SU-DHL-6 (cell line): ENCODE measurements at regions not wholly inside any gene's neighbourhood (a gene's known extent, or its start where the extent isn't known, plus 50 kb on each side); places are given as distances from the start of the nearest gene placed in this dataset.

ENCODE experiments used
- H2AFZ ChIP-seq: fragments of 200-600 bp; sonication (generic); 2 replicates; pipeline ENCODE4 v1.6.1; 2014; ENCODE audit warnings: low read depth, mild to moderate bottlenecking, moderate library complexity, mixed read lengths, antibody characterized with exemption, low read length; ENCODE audit not compliant: severe bottlenecking
- H3F3A ChIP-seq: fragments of 200-600 bp; shearing (Covaris generic); 2 replicates; pipeline ENCODE4 v1.6.0; 2016; ENCODE audit warnings: antibody characterized with exemption, mild to moderate bottlenecking; ENCODE audit not compliant: insufficient read depth
- H3K27ac ChIP-seq: fragments of 200-600 bp; sonication (generic); 2 replicates; pipeline ENCODE4 v1.5.1; 2016; ENCODE audit warnings: low read depth, mild to moderate bottlenecking, low read length, moderate library complexity, mixed read lengths
- H3K27me3 ChIP-seq: fragments of 200-600 bp; sonication (generic), shearing (Covaris generic); 2 replicates; pipeline ENCODE4 v1.6.0; 2014; ENCODE audit warnings: mild to moderate bottlenecking, low read length
- H3K36me3 ChIP-seq: fragments of 200-600 bp; sonication (generic); 2 replicates; pipeline ENCODE4 v1.6.1; 2014; ENCODE audit warnings: mild to moderate bottlenecking, low read length, mixed read lengths
- H3K4me2 ChIP-seq: fragments of 300-600, 200-600 bp; shearing (Covaris generic), sonication (generic); 2 replicates; pipeline ENCODE4 v1.6.0; 2014; ENCODE audit warnings: low read length, low read depth, mild to moderate bottlenecking; ENCODE audit not compliant: poor library complexity, severe bottlenecking
- H3K4me3 ChIP-seq: fragments of 200-600 bp; sonication (generic); 2 replicates; pipeline ENCODE4 v1.5.1; 2014; ENCODE audit warnings: antibody characterized with exemption, low read length, mild to moderate bottlenecking, mixed read lengths; ENCODE audit not compliant: insufficient read depth, poor library complexity, severe bottlenecking
- H3K79me2 ChIP-seq: fragments of 200-600 bp; sonication (generic); 2 replicates; pipeline ENCODE4 v1.6.1; 2014; ENCODE audit warnings: mild to moderate bottlenecking, low read length, moderate library complexity; ENCODE audit not compliant: insufficient read depth
- H3K9ac ChIP-seq: fragments of 200-600 bp; sonication (generic); 2 replicates; pipeline ENCODE4 v1.7.0; 2014; ENCODE audit warnings: mild to moderate bottlenecking, low read length
- H3K9me2 ChIP-seq: fragments of 200-600 bp; sonication (generic); replicated peaks from 2 replicates; pipeline ENCODE4 v1.6.1; 2014; ENCODE audit warnings: low read length; ENCODE audit not compliant: insufficient read depth
- H3K9me3 ChIP-seq: fragments of 200-600 bp; sonication (generic); 2 replicates; pipeline ENCODE4 v1.6.1; 2014; ENCODE audit warnings: low read length, mixed read lengths; ENCODE audit not compliant: insufficient read depth
- H4K20me1 ChIP-seq: fragments of 200-600 bp; sonication (generic); 2 replicates; pipeline ENCODE4 v1.6.1; 2014; ENCODE audit warnings: low read depth, mild to moderate bottlenecking, antibody characterized with exemption, low read length, moderate library complexity, mixed read lengths
- EZH2phosphoT487 ChIP-seq: fragments of 200-600 bp; sonication (generic), shearing (Covaris generic); conservative IDR thresholded peaks from 2 replicates; pipeline ENCODE4 v1.6.1; 2018; ENCODE audit warnings: mild to moderate bottlenecking, antibody characterized with exemption, low read length, moderate library complexity, mixed read lengths
- TF ChIP-seq, protein P1 (sequence below): fragments of 200-600 bp; sonication (generic); IDR thresholded peaks from one replicate; pipeline ENCODE4 v1.5.1; 2017; ENCODE audit warnings: antibody characterized with exemption, mild to moderate bottlenecking, low read length, moderate library complexity; ENCODE audit not compliant: insufficient read depth, poor library complexity, severe bottlenecking

- Histone ChIP-seq H3K27me3 (no peaks in the 10 kb centered on the region), H4K20me1 (no peaks in the 10 kb centered on the region), H2AFZ (no peak overlapping the region), H3F3A (no peaks in the 10 kb centered on the region), H3K9me2 (no peaks in the 10 kb centered on the region), H3K27ac (no peak overlapping the region), H3K79me2 (no peaks in the 10 kb centered on the region), H3K4me2 (no peak overlapping the region), H3K9ac (no peak overlapping the region), H3K4me3 (no peak overlapping the region), H3K9me3 (no peaks in the 10 kb centered on the region), H3K36me3 (no peaks in the 10 kb centered on the region)
- TF ChIP-seq, protein P1, sequence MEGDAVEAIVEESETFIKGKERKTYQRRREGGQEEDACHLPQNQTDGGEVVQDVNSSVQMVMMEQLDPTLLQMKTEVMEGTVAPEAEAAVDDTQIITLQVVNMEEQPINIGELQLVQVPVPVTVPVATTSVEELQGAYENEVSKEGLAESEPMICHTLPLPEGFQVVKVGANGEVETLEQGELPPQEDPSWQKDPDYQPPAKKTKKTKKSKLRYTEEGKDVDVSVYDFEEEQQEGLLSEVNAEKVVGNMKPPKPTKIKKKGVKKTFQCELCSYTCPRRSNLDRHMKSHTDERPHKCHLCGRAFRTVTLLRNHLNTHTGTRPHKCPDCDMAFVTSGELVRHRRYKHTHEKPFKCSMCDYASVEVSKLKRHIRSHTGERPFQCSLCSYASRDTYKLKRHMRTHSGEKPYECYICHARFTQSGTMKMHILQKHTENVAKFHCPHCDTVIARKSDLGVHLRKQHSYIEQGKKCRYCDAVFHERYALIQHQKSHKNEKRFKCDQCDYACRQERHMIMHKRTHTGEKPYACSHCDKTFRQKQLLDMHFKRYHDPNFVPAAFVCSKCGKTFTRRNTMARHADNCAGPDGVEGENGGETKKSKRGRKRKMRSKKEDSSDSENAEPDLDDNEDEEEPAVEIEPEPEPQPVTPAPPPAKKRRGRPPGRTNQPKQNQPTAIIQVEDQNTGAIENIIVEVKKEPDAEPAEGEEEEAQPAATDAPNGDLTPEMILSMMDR: no peak
- no peak for TF ChIP-seq EZH2phosphoT487
Measured at GRCh38 chr2:219812672-219813071, 185.2 kb downstream of the SLC4A3 start.

DNA sequence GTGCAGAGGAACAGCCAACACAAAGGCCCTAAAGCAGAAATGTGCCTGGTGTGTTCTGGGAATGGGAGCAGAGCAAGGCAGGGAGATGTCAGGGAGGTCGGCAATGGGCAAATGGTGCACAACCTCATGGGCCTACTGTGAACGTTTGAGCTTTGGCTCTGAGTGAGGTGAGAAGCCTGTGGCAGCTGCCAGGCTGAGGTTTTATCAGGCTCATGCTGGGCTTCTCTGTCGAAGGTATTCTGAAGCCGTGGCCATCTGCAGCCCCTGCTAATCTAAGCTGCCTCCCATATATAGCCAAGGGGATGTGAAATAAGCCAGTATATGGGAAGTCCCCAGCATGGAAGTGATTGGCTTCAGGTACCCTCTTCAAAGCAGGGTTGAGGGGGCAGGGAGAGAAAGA, 193.3 kb downstream of the SLC4A3 start:
- Histone ChIP-seq H3K4me2 (no peak overlapping the region), H3K36me3 (no peaks in the 10 kb centered on the region), H2AFZ (no peak overlapping the region), H4K20me1 (no peaks in the 10 kb centered on the region), H3K27me3 (no peaks in the 10 kb centered on the region), H3K27ac (no peak overlapping the region), H3K9me3 (no peaks in the 10 kb centered on the region), H3F3A (no peaks in the 10 kb centered on the region), H3K9ac (no peak overlapping the region), H3K9me2 (no peaks in the 10 kb centered on the region), H3K4me3 (no peak overlapping the region), H3K79me2 (no peaks in the 10 kb centered on the region)
- TF ChIP-seq, protein P1: no peak

GRCh38 chr2:219823574-219823973, 196.1 kb downstream of the SLC4A3 start:
- Histone ChIP-seq H3K36me3 (no peaks in the 10 kb centered on the region), H3K9me2 (no peaks in the 10 kb centered on the region), H4K20me1 (no peaks in the 10 kb centered on the region), H3K9ac (no peak overlapping the region), H3K9me3 (no peaks in the 10 kb centered on the region), H3F3A (no peaks in the 10 kb centered on the region), H3K79me2 (no peaks in the 10 kb centered on the region), H3K4me3 (no peak overlapping the region), H2AFZ (no peak overlapping the region), H3K27ac (no peak overlapping the region), H3K4me2 (no peak overlapping the region), H3K27me3 (no peaks in the 10 kb centered on the region)
- no peak for TF ChIP-seq EZH2phosphoT487
- TF ChIP-seq, protein P1: no peak

DNA sequence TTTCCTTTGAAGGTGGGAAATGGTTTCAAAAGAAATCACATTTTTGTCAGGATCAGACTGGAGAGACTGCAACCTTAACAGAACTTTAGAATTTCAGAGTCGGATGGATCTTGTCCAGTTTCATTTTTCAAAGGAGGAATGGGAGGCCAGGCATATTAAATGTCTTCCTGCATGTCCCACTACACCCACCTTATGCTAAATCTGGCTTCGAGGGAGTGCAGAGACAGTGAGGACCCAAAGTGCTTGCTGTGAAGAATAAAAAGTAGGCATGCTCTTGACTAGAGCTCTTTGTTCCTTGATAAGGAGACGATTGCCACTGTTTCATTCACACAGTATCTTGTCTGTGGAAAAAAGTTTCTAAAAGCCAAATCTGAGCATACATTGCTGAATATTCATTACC, 197.6 kb downstream of the SLC4A3 start:
- Histone ChIP-seq H2AFZ (no peak overlapping the region), H3K4me3 (no peak overlapping the region), H3K9me2 (no peaks in the 10 kb centered on the region), H3F3A (no peaks in the 10 kb centered on the region), H3K27ac (no peak overlapping the region), H3K36me3 (no peaks in the 10 kb centered on the region), H3K9me3 (no peaks in the 10 kb centered on the region), H4K20me1 (no peaks in the 10 kb centered on the region), H3K9ac (no peak overlapping the region), H3K79me2 (no peaks in the 10 kb centered on the region), H3K4me2 (no peak overlapping the region), H3K27me3 (no peaks in the 10 kb centered on the region)
- TF ChIP-seq, protein P1: no peak
- no peak for TF ChIP-seq EZH2phosphoT487
